Neural progenitor cell (in vitro differentiated cells): ENCODE measurements at regions not wholly inside any gene's neighbourhood (a gene's known extent, or its start where the extent isn't known, plus 50 kb on each side); places are given as distances from the start of the nearest gene placed in this dataset.

Experiments
- EZH2phosphoT487 ChIP-seq: fragments of 200-600 bp; sonication (generic); IDR thresholded peaks from 2 replicates; pipeline ENCODE4 v1.6.1; 2017; ENCODE audit warnings: antibody characterized with exemption
- TF ChIP-seq, protein P1 (sequence below): fragments of 200-600 bp; sonication (generic); IDR thresholded peaks from 2 replicates; pipeline ENCODE4 v1.5.1; 2017; ENCODE audit warnings: antibody characterized with exemption, mild to moderate bottlenecking

DNA sequence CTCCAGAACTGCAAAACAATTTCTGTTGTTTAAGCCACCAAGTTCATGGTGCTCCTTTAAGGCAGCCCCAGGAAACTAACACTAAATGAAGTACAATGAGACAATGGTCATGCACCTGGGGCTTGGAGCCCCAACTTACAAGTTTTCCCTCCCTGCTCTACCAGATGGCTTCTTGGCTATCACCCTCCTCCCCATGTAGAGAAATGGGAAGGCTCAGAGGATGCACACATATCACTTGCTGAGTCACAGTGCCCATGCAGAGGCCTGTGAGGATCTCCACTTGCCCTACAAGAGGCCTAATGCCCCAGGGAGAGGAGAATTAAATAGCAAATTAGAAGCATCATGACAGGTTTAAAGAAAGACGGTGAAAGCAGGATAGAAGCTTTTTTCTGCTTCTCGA is 270.9 kb downstream of the TTC32 start:
- TF ChIP-seq, protein P1, sequence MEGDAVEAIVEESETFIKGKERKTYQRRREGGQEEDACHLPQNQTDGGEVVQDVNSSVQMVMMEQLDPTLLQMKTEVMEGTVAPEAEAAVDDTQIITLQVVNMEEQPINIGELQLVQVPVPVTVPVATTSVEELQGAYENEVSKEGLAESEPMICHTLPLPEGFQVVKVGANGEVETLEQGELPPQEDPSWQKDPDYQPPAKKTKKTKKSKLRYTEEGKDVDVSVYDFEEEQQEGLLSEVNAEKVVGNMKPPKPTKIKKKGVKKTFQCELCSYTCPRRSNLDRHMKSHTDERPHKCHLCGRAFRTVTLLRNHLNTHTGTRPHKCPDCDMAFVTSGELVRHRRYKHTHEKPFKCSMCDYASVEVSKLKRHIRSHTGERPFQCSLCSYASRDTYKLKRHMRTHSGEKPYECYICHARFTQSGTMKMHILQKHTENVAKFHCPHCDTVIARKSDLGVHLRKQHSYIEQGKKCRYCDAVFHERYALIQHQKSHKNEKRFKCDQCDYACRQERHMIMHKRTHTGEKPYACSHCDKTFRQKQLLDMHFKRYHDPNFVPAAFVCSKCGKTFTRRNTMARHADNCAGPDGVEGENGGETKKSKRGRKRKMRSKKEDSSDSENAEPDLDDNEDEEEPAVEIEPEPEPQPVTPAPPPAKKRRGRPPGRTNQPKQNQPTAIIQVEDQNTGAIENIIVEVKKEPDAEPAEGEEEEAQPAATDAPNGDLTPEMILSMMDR, result no peak
- TF ChIP-seq EZH2phosphoT487, result no peak
